Activated T-helper 17 cell treated with anti-CD3 and anti-CD28 coated beads, Interleukin-2, amount 50 U/mL, for 72 hours (primary cell): ENCODE measurements at regions not wholly inside any gene's neighbourhood (a gene's known extent, or its start where the extent isn't known, plus 50 kb on each side); places are given as distances from the start of the nearest gene placed in this dataset.

Experiments
- ATAC-seq: fragments of 150-1000 bp; cut with Tn5 transposase; replicated peaks from 2 replicates; pipeline ENCODE4 v1.10.0; 2021; ENCODE audit warnings: mild to moderate bottlenecking, moderate library complexity
- H3K27ac Mint-ChIP-seq: one replicate; pipeline ENCODE4 v1.8.0; 2022; ENCODE audit warnings: mixed read lengths
- H3K27me3 Mint-ChIP-seq: one replicate; pipeline ENCODE4 v1.8.0; 2022; ENCODE audit warnings: mixed read lengths
- H3K36me3 Mint-ChIP-seq: one replicate; pipeline ENCODE4 v1.8.0; 2022; ENCODE audit warnings: low read depth, mild to moderate bottlenecking, mixed read lengths
- H3K4me1 Mint-ChIP-seq: one replicate; pipeline ENCODE4 v1.8.0; 2022; ENCODE audit warnings: mixed read lengths
- H3K4me3 Mint-ChIP-seq: one replicate; pipeline ENCODE4 v1.8.0; 2022; ENCODE audit warnings: mild to moderate bottlenecking, mixed read lengths
- H3K9me3 Mint-ChIP-seq: one replicate; pipeline ENCODE4 v1.8.0; 2022; ENCODE audit warnings: mixed read lengths

- no peak overlapping the region for H3K4me3 Mint-ChIP-seq
- ATAC-seq = no peak
- H3K27ac Mint-ChIP-seq = no peak overlapping the region
- H3K4me1 Mint-ChIP-seq = no peaks in the 10 kb centered on the region
- H3K36me3 Mint-ChIP-seq = no peaks in the 10 kb centered on the region
- H3K9me3 Mint-ChIP-seq = peaks cover 8% of the 10 kb centered on the region
- no peaks in the 10 kb centered on the region for H3K27me3 Mint-ChIP-seq
These were observed 732.1 kb upstream of the NR2F2 start for GRCh38 chr15:95598251-95598855.

GRCh38 chr15:95600367-95600766 lies 730.1 kb upstream of the NR2F2 start:
- ATAC-seq = no peak
- Mint-ChIP-seq H3K36me3 (no peaks in the 10 kb centered on the region), H3K4me3 (no peak overlapping the region), H3K4me1 (no peaks in the 10 kb centered on the region), H3K27me3 (no peaks in the 10 kb centered on the region), H3K9me3 (peaks cover 4% of the 10 kb centered on the region), H3K27ac (no peak overlapping the region)

GRCh38 chr15:95600884-95601283 lies 729.6 kb upstream of the NR2F2 start:
- H3K4me1 Mint-ChIP-seq = no peaks in the 10 kb centered on the region
- H3K36me3 Mint-ChIP-seq = no peaks in the 10 kb centered on the region
- no peak overlapping the region for H3K4me3 Mint-ChIP-seq
- H3K27ac Mint-ChIP-seq = no peak overlapping the region
- no peak for ATAC-seq
- no peaks in the 10 kb centered on the region for H3K27me3 Mint-ChIP-seq
- peaks cover 4% of the 10 kb centered on the region for H3K9me3 Mint-ChIP-seq

GRCh38 chr15:95601525-95601924 lies 729.0 kb upstream of the NR2F2 start:
- Mint-ChIP-seq H3K4me3 (no peak overlapping the region), H3K36me3 (no peaks in the 10 kb centered on the region), H3K27me3 (no peaks in the 10 kb centered on the region), H3K9me3 (peaks cover 4% of the 10 kb centered on the region), H3K27ac (no peak overlapping the region), H3K4me1 (no peaks in the 10 kb centered on the region)
- no peak for ATAC-seq

- H3K4me1 Mint-ChIP-seq = no peaks in the 10 kb centered on the region
- no peak overlapping the region for H3K4me3 Mint-ChIP-seq
- no peak overlapping the region for H3K27ac Mint-ChIP-seq
- H3K36me3 Mint-ChIP-seq = no peaks in the 10 kb centered on the region
- no peak for ATAC-seq
- peaks cover 7% of the 10 kb centered on the region for H3K9me3 Mint-ChIP-seq
- H3K27me3 Mint-ChIP-seq = no peaks in the 10 kb centered on the region
These were observed 726.7 kb upstream of the NR2F2 start for GRCh38 chr15:95603802-95604201.

- Mint-ChIP-seq H3K27ac (no peak overlapping the region), H3K36me3 (no peaks in the 10 kb centered on the region), H3K27me3 (no peaks in the 10 kb centered on the region), H3K9me3 (peaks cover 7% of the 10 kb centered on the region), H3K4me3 (no peak overlapping the region), H3K4me1 (no peaks in the 10 kb centered on the region)
- no peak for ATAC-seq
These were observed 725.9 kb upstream of the NR2F2 start for GRCh38 chr15:95604634-95605036.

GRCh38 chr15:95605098-95605497 lies 725.4 kb upstream of the NR2F2 start:
- Mint-ChIP-seq H3K27ac (no peak overlapping the region), H3K4me3 (no peak overlapping the region), H3K36me3 (no peaks in the 10 kb centered on the region), H3K27me3 (no peaks in the 10 kb centered on the region), H3K4me1 (no peaks in the 10 kb centered on the region), H3K9me3 (peaks cover 7% of the 10 kb centered on the region)
- ATAC-seq = no peak

GRCh38 chr15:95606551-95606950 lies 723.9 kb upstream of the NR2F2 start:
- no peaks in the 10 kb centered on the region for H3K4me1 Mint-ChIP-seq
- H3K36me3 Mint-ChIP-seq = no peaks in the 10 kb centered on the region
- H3K27ac Mint-ChIP-seq = no peak overlapping the region
- peaks cover 3% of the 10 kb centered on the region for H3K9me3 Mint-ChIP-seq
- H3K4me3 Mint-ChIP-seq = no peak overlapping the region
- ATAC-seq = no peak
- no peaks in the 10 kb centered on the region for H3K27me3 Mint-ChIP-seq

- Mint-ChIP-seq H3K27ac (no peak overlapping the region), H3K9me3 (peaks cover 3% of the 10 kb centered on the region), H3K4me1 (no peaks in the 10 kb centered on the region), H3K36me3 (no peaks in the 10 kb centered on the region), H3K27me3 (no peaks in the 10 kb centered on the region), H3K4me3 (no peak overlapping the region)
- no peak for ATAC-seq
These were observed 722.1 kb upstream of the NR2F2 start for GRCh38 chr15:95608371-95608770.

- peaks cover 3% of the 10 kb centered on the region for H3K9me3 Mint-ChIP-seq
- no peaks in the 10 kb centered on the region for H3K27me3 Mint-ChIP-seq
- ATAC-seq = no peak
- H3K27ac Mint-ChIP-seq = no peak overlapping the region
- H3K4me3 Mint-ChIP-seq = no peak overlapping the region
- H3K4me1 Mint-ChIP-seq = no peaks in the 10 kb centered on the region
- no peaks in the 10 kb centered on the region for H3K36me3 Mint-ChIP-seq
These were observed 721.4 kb upstream of the NR2F2 start for GRCh38 chr15:95609096-95609495.

GRCh38 chr15:95610945-95611344 lies 719.6 kb upstream of the NR2F2 start:
- no peaks in the 10 kb centered on the region for H3K36me3 Mint-ChIP-seq
- H3K4me1 Mint-ChIP-seq = no peaks in the 10 kb centered on the region
- H3K4me3 Mint-ChIP-seq = no peak overlapping the region
- no peak for ATAC-seq
- H3K27ac Mint-ChIP-seq = no peak overlapping the region
- H3K27me3 Mint-ChIP-seq = no peaks in the 10 kb centered on the region
- H3K9me3 Mint-ChIP-seq = peaks cover 3% of the 10 kb centered on the region

- Mint-ChIP-seq H3K4me3 (no peak overlapping the region), H3K4me1 (peaks cover 3% of the 10 kb centered on the region), H3K36me3 (no peaks in the 10 kb centered on the region), H3K27me3 (no peaks in the 10 kb centered on the region), H3K9me3 (no peaks in the 10 kb centered on the region), H3K27ac (no peak overlapping the region)
- ATAC-seq = no peak
These were observed 715.1 kb upstream of the NR2F2 start for GRCh38 chr15:95615436-95615835.

- peaks cover 8% of the 10 kb centered on the region for H3K4me1 Mint-ChIP-seq
These were observed 714.2 kb upstream of the NR2F2 start for GRCh38 chr15:95616306-95616705.

GRCh38 chr15:95620934-95621579 lies 709.4 kb upstream of the NR2F2 start:
- ATAC-seq = peak; percentile 80
- Mint-ChIP-seq H3K36me3 (no peaks in the 10 kb centered on the region), H3K9me3 (peaks cover 9% of the 10 kb centered on the region), H3K4me3 (peak overlapping the region; percentile 14), H3K27me3 (no peaks in the 10 kb centered on the region), H3K4me1 (peaks cover 8% of the 10 kb centered on the region), H3K27ac (no peak overlapping the region)

More at GRCh38 chr15:95616306-95616705, 714.2 kb upstream of the NR2F2 start:
- Mint-ChIP-seq H3K4me3 (no peak overlapping the region), H3K36me3 (no peaks in the 10 kb centered on the region), H3K27me3 (no peaks in the 10 kb centered on the region), H3K27ac (no peak overlapping the region), H3K9me3 (no peaks in the 10 kb centered on the region)
- ATAC-seq = no peak

- Mint-ChIP-seq H3K36me3 (no peaks in the 10 kb centered on the region), H3K9me3 (peaks cover 9% of the 10 kb centered on the region), H3K27me3 (no peaks in the 10 kb centered on the region), H3K4me3 (no peak overlapping the region), H3K27ac (no peak overlapping the region), H3K4me1 (peaks cover 8% of the 10 kb centered on the region)
- no peak for ATAC-seq
These were observed 707.7 kb upstream of the NR2F2 start for GRCh38 chr15:95622843-95623242.
